ENCODE measurements at regions not wholly inside any gene's neighbourhood (a gene's known extent, or its start where the extent isn't known, plus 50 kb on each side); places are given as distances from the start of the nearest gene placed in this dataset.

GRCh38 chr14:76929927-76930326 is 98.6 kb downstream of the IRF2BPL start:
- TF ChIP-seq POLR2AphosphoS5 (IDR thresholded peaks at IDR 0.05; ENCODE audit: low read depth, low read length) (no peak), CTCF (IDR thresholded peaks at IDR 0.05 in 2 of 3, conservative IDR thresholded peaks at IDR 0.05 in 1 of 3; ENCODE audit: borderline replicate concordance in 1 of 3, insufficient read depth in 1 of 3, low read depth in 2 of 3, low read length in 2 of 3) (no peak), CEBPB (IDR thresholded peaks at IDR 0.05; ENCODE audit: low read depth) (no peak), ZBTB33 (IDR thresholded peaks at IDR 0.05; ENCODE audit: extremely low read depth, insufficient replicate concordance, low read length) (no peak), POLR2A (IDR thresholded peaks at IDR 0.05; ENCODE audit: borderline replicate concordance, extremely low read depth, insufficient read depth, insufficient read length) (no peak), EZH2 (IDR thresholded peaks at IDR 0.05) (no peak), ELF1 (IDR thresholded peaks at IDR 0.05; ENCODE audit: borderline replicate concordance, low read depth) (no peak), RAD21 (IDR thresholded peaks at IDR 0.05; ENCODE audit: low read depth) (no peak)
